ENCODE measurements at regions not wholly inside any gene's neighbourhood (a gene's known extent, or its start where the extent isn't known, plus 50 kb on each side); places are given as distances from the start of the nearest gene placed in this dataset.

- no peak overlapping the region for H2BK120ac ChIP-seq (ENCODE audit: low read depth, low read length, poor library complexity, severe bottlenecking)
- H4K5ac ChIP-seq (ENCODE audit: insufficient read length, low read depth, low read length), result no peak overlapping the region
- no peak overlapping the region for H3K4ac ChIP-seq (ENCODE audit: low read depth, low read length)
- no peak overlapping the region for H3K18ac ChIP-seq (ENCODE audit: insufficient read length, low read depth, low read length)
- no peak overlapping the region for H3K9ac ChIP-seq (ENCODE audit: extremely low read depth, insufficient read length, low read length)
- H3K14ac ChIP-seq (ENCODE audit: insufficient read depth, low read length), result no peak overlapping the region
- no peak overlapping the region for H3K56ac ChIP-seq (ENCODE audit: insufficient read length, low read depth, low read length)
- H2AFZ ChIP-seq (ENCODE audit: low read length), result no peak overlapping the region
- H4K91ac ChIP-seq (ENCODE audit: insufficient read length, low read depth, low read length), result no peak overlapping the region
- no peaks in the 10 kb centered on the region for H3K27me3 ChIP-seq (ENCODE audit: insufficient read depth, low read length)
- H3K4me1 Mint-ChIP-seq, result peaks cover 15 to 30% of the 10 kb centered on the region in 2 experiments
- no peak overlapping the region for H3K23ac ChIP-seq (ENCODE audit: insufficient read length, low read depth, low read length)
- no peak overlapping the region for H3T11ph ChIP-seq (ENCODE audit: low read length)
- H2BK5ac ChIP-seq (ENCODE audit: insufficient read length, low read length), result no peak overlapping the region
- no peak overlapping the region for H3K27ac Mint-ChIP-seq
- H4K8ac ChIP-seq (replicated peaks; ENCODE audit: insufficient read length, low read depth, low read length), result no peak overlapping the region
- no peak overlapping the region for H3K4me2 ChIP-seq (ENCODE audit: insufficient read depth, insufficient read length, low read length)
- TF ChIP-seq CTCF (conservative IDR thresholded peaks at IDR 0.05), result no peak
- H3K23me2 ChIP-seq (ENCODE audit: insufficient read length, low read depth, low read length, poor library complexity, severe bottlenecking), result no peaks in the 10 kb centered on the region
- no peaks in the 10 kb centered on the region for H3K79me1 ChIP-seq (ENCODE audit: insufficient read depth, low read depth, low read length, poor library complexity, severe bottlenecking)
- no peaks in the 10 kb centered on the region; the same call in 1 of the 2 replicates for H3K4me1 ChIP-seq (ENCODE audit: insufficient read depth, low read length)
- H3K36me3 Mint-ChIP-seq (ENCODE audit: insufficient read depth in 1 of 3, low read depth in 3 of 3), result no peaks in the 10 kb centered on the region
- H3K9me3 Mint-ChIP-seq, result no peaks in the 10 kb centered on the region
- no peaks in the 10 kb centered on the region for H3K9me3 ChIP-seq (ENCODE audit: control insufficient read depth, low read depth, low read length)
- H3K27ac ChIP-seq (ENCODE audit: insufficient read length, low read depth, low read length), result no peak overlapping the region
- no CpG with 5 or more reads among the region's 2 CpGs for WGBS (ENCODE audit: extremely low coverage, insufficient read length, low lambda C conversion rate)
- H2BK12ac ChIP-seq (ENCODE audit: insufficient read length, low read depth, low read length), result no peak overlapping the region
- no peak overlapping the region for H2AK5ac ChIP-seq (ENCODE audit: insufficient read length, low read length)
- H3K27me3 Mint-ChIP-seq (ENCODE audit: low read depth), result no peaks in the 10 kb centered on the region
- H2BK15ac ChIP-seq (ENCODE audit: low read depth, low read length), result no peak overlapping the region
- H3K79me2 ChIP-seq (ENCODE audit: insufficient read depth, low read length), result no peaks in the 10 kb centered on the region
- H4K20me1 ChIP-seq (ENCODE audit: control insufficient read depth, insufficient read depth, insufficient read length), result no peaks in the 10 kb centered on the region
- no peak for DNase-seq
- no peak overlapping the region for H2BK20ac ChIP-seq (ENCODE audit: low read depth, low read length, poor library complexity, severe bottlenecking)
- H3K4me3 Mint-ChIP-seq, result no peak overlapping the region
These were observed 210.2 kb upstream of the GYPA start for GRCh38 chr4:144350706-144351105.
